Left lung (tissue), 4 donors: ENCODE measurements at regions not wholly inside any gene's neighbourhood (a gene's known extent, or its start where the extent isn't known, plus 50 kb on each side); places are given as distances from the start of the nearest gene placed in this dataset.

Source experiments
- ATAC-seq: fragments of 200-7000 bp; cut with Tn5 transposase; one replicate; pipeline ENCODE4 v1.9.1; 2020; ENCODE audit warnings: moderate library complexity
- DNase-seq, 4 donors: peaks; one replicate each; pipeline ENCODE4 v3.0.0-alpha.2; 2013 to 2020
- H3K27ac ChIP-seq, 2 donors: fragments of 200-600 bp; sonication (generic) in 1 of 2; one replicate each; pipeline versions ENCODE4 v1.5.0 to v1.8.0; 2020 to 2021
- H3K27me3 ChIP-seq, 2 donors: fragments of 200-600 bp; sonication (generic) in 1 of 2; one replicate each; pipeline versions ENCODE4 v1.5.0 to v1.8.0; 2020 to 2021
- H3K36me3 ChIP-seq, 2 donors: fragments of 200-600 bp; sonication (generic) in 1 of 2; one replicate each; pipeline versions ENCODE4 v1.5.0 to v1.8.0; 2020 to 2021
- H3K4me1 ChIP-seq, 2 donors: fragments of 200-600 bp; one replicate each; pipeline ENCODE4 v1.8.0; 2021
- H3K4me3 ChIP-seq, 2 donors: fragments of 200-600 bp; sonication (generic) in 1 of 2; one replicate each; pipeline versions ENCODE4 v1.5.0 to v1.8.0; 2020 to 2021; ENCODE audit warnings: mild to moderate bottlenecking in 1 of 2
- H3K9me3 ChIP-seq, 2 donors: fragments of 200-600 bp; sonication (generic) in 1 of 2; one replicate each; pipeline versions ENCODE4 v1.5.0 to v1.8.0; 2020 to 2021
- intact Hi-C, 2 donors: fragments of 100-400 bp; cut with DNase I; formaldehyde crosslinking; loops; one replicate each; pipeline versions ENCODE4 v1.11.2 to v1.14.2; 2022
- TF ChIP-seq, protein P1 (sequence below), 2 donors: fragments of 200-600 bp; sonication (generic) in 1 of 2; IDR thresholded peaks; one replicate each; pipeline versions ENCODE4 v1.5.0 to v1.8.0; 2021; ENCODE audit warnings: antibody characterized with exemption in 2 of 2
- donor health status: DM: no; HTN: yes; CAD: no.
- donor health status: DM: no; HTN: no; CAD: no.

DNA sequence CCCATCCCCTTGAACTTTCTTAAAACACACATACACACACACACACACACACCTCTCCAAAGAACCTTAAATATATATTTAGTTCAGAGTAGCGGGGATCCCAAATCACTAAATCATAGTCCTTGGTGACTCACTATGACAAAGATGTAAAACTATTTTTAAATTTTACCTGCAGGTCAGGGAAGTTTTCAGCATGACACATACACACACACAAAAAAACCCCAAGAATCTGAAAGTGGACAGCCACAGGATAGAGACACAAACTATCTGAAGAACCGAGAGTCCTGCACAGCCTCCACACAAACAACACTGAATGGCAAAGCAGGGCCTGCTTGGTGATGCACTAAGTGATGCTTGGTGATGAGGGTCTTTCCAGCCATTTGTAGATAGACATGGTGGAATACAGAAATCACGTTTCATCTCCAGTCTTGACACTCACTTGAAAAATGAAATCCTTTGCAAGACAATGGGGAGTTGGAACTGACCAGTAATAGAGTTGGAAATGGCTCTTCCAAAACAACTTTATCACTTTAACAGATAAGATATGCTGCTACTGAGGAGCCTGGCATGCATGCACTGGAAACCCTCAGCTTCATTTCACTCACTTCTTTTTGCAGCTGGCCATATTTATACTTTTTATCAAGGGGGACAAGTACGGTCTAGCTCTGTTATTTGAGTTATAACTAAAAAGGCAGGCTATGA, 307.3 kb downstream of the RAPGEF2 start:
- TF ChIP-seq, protein P1, sequence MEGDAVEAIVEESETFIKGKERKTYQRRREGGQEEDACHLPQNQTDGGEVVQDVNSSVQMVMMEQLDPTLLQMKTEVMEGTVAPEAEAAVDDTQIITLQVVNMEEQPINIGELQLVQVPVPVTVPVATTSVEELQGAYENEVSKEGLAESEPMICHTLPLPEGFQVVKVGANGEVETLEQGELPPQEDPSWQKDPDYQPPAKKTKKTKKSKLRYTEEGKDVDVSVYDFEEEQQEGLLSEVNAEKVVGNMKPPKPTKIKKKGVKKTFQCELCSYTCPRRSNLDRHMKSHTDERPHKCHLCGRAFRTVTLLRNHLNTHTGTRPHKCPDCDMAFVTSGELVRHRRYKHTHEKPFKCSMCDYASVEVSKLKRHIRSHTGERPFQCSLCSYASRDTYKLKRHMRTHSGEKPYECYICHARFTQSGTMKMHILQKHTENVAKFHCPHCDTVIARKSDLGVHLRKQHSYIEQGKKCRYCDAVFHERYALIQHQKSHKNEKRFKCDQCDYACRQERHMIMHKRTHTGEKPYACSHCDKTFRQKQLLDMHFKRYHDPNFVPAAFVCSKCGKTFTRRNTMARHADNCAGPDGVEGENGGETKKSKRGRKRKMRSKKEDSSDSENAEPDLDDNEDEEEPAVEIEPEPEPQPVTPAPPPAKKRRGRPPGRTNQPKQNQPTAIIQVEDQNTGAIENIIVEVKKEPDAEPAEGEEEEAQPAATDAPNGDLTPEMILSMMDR (IDR thresholded peaks at IDR 0.05), result no peak
- no peak for ATAC-seq
- DNase-seq, result no peak
- Histone ChIP-seq H3K4me1 (no peaks in the 10 kb centered on the region), H3K36me3 (no peaks in the 10 kb centered on the region), H3K27me3 (no peaks in the 10 kb centered on the region), H3K4me3 (no peak overlapping the region), H3K27ac (no peak overlapping the region), H3K9me3 (no peaks in the 10 kb centered on the region)
- intact Hi-C loops, result no loop called here

DNA sequence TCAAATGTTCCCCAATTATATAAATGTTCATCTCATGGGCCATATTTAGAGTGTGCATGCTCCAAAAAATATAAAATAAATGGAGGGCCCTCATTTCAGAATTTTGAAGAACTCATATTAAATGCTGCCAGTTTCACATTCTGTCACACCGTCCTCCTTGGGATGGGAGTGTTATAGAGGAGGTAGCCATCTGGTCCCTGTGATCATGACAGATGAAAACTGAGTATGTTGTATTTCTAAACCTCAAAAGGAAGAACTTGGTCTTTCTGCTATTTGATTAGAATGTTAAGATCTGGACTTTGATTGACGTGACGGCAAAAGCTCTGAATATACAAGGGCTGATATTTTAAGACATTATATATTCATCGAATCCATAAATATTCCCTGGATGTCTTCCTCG, 308.0 kb downstream of the RAPGEF2 start:
- TF ChIP-seq, protein P1 (IDR thresholded peaks at IDR 0.05), result no peak
- ATAC-seq, result no peak
- H3K4me1 ChIP-seq, result no peaks in the 10 kb centered on the region
- H3K9me3 ChIP-seq, result no peaks in the 10 kb centered on the region
- no peak for DNase-seq
- H3K27me3 ChIP-seq, result no peaks in the 10 kb centered on the region
- H3K27ac ChIP-seq, result no peak overlapping the region
- no peaks in the 10 kb centered on the region for H3K36me3 ChIP-seq
- no peak overlapping the region for H3K4me3 ChIP-seq
- intact Hi-C loops, result no loop called here

DNA sequence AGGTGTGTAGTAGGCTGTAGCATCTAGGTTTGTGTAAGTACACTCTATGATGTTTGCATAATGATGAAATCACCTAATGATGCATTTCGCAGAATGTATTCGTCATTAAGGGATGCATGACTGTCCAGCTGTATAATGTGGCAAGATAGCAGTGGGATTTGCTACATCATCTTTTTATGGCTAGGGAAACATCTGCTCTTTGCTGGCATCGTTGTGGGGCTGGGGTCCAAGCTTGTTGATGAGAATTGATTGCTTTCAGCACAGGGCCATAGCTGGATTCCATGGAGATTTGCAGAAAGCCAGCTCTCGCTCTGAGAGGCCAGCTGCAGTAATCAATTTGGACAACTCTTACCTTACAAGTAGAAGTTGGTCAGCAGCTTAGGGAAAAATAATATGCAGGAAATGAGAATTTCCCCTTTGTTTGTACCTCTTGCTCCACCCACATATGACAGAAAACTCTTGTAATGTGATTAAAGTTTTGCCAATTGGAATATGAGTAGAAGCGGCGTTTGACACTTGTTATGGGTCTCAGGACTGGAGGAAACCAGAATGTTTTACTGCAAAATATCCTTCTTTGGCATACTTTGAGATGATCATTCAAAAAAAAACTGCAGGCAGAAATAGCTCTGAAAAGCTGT, 310.5 kb downstream of the RAPGEF2 start:
- DNase-seq (no peak), ATAC-seq (no peak)
- H3K4me3 ChIP-seq, result no peak overlapping the region
- no peak overlapping the region for H3K27ac ChIP-seq
- intact Hi-C loops, result no loop called here
- no peaks in the 10 kb centered on the region for H3K36me3 ChIP-seq
- H3K9me3 ChIP-seq, result peaks cover 0 to 3% of the 10 kb centered on the region in 2 donors
- H3K4me1 ChIP-seq, result no peaks in the 10 kb centered on the region
- TF ChIP-seq, protein P1 (IDR thresholded peaks at IDR 0.05), result no peak
- no peaks in the 10 kb centered on the region for H3K27me3 ChIP-seq

DNA sequence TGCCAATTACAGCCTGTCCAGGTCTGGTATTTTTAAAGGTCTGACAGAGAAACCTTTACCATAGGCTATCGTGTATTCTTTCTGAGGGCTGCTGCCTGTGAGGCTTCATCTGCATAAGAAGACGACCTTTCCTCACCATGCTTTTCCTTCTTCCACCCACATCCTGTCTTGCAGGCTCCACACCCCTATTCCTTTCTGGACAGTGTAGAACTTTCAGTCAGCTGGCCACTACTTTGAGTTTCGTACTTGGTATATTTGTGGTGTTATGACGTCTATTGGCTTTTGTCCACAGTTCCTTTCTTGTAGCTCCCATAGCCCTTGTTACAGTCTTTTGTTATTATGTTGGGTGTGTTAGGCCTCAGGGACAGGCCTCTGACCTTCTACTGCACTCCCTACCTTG, 311.4 kb downstream of the RAPGEF2 start:
- Histone ChIP-seq H3K27me3 (no peaks in the 10 kb centered on the region), H3K9me3 (peaks cover 0 to 4% of the 10 kb centered on the region in 2 donors), H3K27ac (no peak overlapping the region), H3K4me3 (no peak overlapping the region), H3K36me3 (no peaks in the 10 kb centered on the region), H3K4me1 (no peaks in the 10 kb centered on the region)
- ATAC-seq (no peak), DNase-seq (no peak)
- intact Hi-C loops, result no loop called here
- TF ChIP-seq, protein P1 (IDR thresholded peaks at IDR 0.05), result no peak

DNA sequence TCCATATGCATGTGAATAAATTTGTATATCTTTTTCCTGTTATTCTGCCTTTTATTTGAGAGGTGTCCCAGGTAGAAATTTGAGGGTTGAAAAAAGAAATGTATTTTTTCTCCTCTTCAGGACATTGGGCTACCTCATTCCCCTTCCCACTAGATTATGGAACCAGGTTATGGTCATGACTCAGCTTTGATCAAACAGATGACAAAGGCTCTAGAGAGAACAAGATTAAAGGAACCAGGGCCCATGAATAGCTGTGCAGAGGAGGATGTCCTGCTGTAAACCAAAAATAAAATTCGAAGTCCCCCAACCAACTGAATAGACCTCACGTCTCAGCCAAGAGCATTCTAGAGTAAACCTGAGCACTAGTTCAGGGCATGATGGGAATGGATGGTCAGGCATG, 313.2 kb downstream of the RAPGEF2 start:
- H3K4me1 ChIP-seq, result no peaks in the 10 kb centered on the region
- DNase-seq (no peak), ATAC-seq (no peak)
- H3K27me3 ChIP-seq, result no peaks in the 10 kb centered on the region
- peaks cover 0 to 17% of the 10 kb centered on the region in 2 donors for H3K9me3 ChIP-seq
- H3K36me3 ChIP-seq, result no peaks in the 10 kb centered on the region
- no peak overlapping the region for H3K4me3 ChIP-seq
- no peak overlapping the region for H3K27ac ChIP-seq
- TF ChIP-seq, protein P1 (IDR thresholded peaks at IDR 0.05), result no peak
- intact Hi-C loops, result no loop called here
